ENCODE measurements at regions not wholly inside any gene's neighbourhood (a gene's known extent, or its start where the extent isn't known, plus 50 kb on each side); places are given as distances from the start of the nearest gene placed in this dataset.

DNA sequence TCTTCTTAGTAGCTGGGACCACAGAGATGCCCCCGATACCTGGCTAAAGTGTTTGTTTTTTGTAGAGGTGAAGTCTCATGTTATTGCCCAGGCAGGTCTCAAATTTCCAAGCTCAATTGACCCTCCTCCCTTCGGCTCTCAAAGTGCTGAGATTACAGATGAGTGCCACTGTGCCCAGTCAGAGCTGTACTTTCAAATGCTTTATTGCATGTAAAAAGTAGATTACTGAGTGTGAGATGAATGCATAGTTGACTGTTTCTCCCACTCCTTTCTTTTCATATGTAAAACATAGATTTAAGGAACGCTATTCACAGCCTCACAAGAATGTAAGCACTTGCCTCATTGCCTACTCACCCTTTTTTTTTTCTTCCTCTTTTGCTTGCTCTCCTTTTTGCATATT is 984.4 kb upstream of the PABPC4L start:
- H3K36me3 ChIP-seq (replicated peaks) = no peaks in the 10 kb centered on the region
- in situ Hi-C loops (cut with HindIII; ENCODE audit: low pct_ligation_motif_present, low sequenced_read_pairs) = no loop called here
- H3K27ac ChIP-seq = no peak overlapping the region
- TF ChIP-seq CTCF (IDR thresholded peaks at IDR 0.05; ENCODE audit: low read depth, low read length, missing control alignments) = no peak
- no peaks in the 10 kb centered on the region for H3K27me3 ChIP-seq (replicated peaks)
- H3K4me3 ChIP-seq (ENCODE audit: low read depth, low read length) = no peak overlapping the region
- no peak for DNase-seq

DNA sequence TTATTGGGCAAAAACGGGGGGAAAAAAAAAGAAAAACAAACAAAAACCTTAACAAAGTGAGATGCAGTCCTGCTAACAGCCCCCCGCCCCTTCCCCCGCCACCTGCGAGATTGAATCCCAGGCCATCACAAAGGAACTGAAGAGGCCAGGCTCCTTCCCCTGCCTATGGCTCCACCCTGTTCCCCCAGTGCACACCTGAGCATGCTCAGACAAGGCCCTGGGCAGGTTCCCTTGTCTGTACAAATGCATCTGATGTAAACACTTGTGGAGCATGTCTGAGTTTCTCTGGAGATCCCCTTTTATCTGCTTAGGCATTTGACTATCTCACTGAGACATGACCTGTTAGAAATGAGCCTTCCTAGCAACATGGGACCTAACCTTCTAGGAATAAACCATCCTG is 983.7 kb upstream of the PABPC4L start:
- H3K27ac ChIP-seq = no peak overlapping the region
- H3K27me3 ChIP-seq (replicated peaks) = no peaks in the 10 kb centered on the region
- in situ Hi-C loops (cut with HindIII; ENCODE audit: low pct_ligation_motif_present, low sequenced_read_pairs) = no loop called here

GRCh38 chr4:135184715-135185114 is 983.1 kb upstream of the PABPC4L start:
- in situ Hi-C loops (cut with HindIII; ENCODE audit: low pct_ligation_motif_present, low sequenced_read_pairs) = no loop called here
- Histone ChIP-seq H3K27ac (no peak overlapping the region), H3K27me3 (replicated peaks) (no peaks in the 10 kb centered on the region), H3K36me3 (replicated peaks) (no peaks in the 10 kb centered on the region), H3K4me3 (ENCODE audit: low read depth, low read length) (no peak overlapping the region)
- DNase-seq = no peak
- no peak for TF ChIP-seq CTCF (IDR thresholded peaks at IDR 0.05; ENCODE audit: low read depth, low read length, missing control alignments)

More for the DNA sequence above, 983.7 kb upstream of the PABPC4L start:
- no peak for DNase-seq
- TF ChIP-seq CTCF (IDR thresholded peaks at IDR 0.05; ENCODE audit: low read depth, low read length, missing control alignments) = no peak
- Histone ChIP-seq H3K36me3 (replicated peaks) (no peaks in the 10 kb centered on the region), H3K4me3 (ENCODE audit: low read depth, low read length) (no peak overlapping the region)

- TF ChIP-seq CTCF (IDR thresholded peaks at IDR 0.05; ENCODE audit: low read depth, low read length, missing control alignments) = no peak
- no peaks in the 10 kb centered on the region for H3K27me3 ChIP-seq (replicated peaks)
- in situ Hi-C loops (cut with HindIII; ENCODE audit: low pct_ligation_motif_present, low sequenced_read_pairs) = no loop called here
- H3K27ac ChIP-seq = no peak overlapping the region
- H3K4me3 ChIP-seq (ENCODE audit: low read depth, low read length) = no peak overlapping the region
- peak; percentile 6 for DNase-seq
- no peaks in the 10 kb centered on the region for H3K36me3 ChIP-seq (replicated peaks)
These were observed 975.7 kb upstream of the PABPC4L start for GRCh38 chr4:135177321-135177720.

DNA sequence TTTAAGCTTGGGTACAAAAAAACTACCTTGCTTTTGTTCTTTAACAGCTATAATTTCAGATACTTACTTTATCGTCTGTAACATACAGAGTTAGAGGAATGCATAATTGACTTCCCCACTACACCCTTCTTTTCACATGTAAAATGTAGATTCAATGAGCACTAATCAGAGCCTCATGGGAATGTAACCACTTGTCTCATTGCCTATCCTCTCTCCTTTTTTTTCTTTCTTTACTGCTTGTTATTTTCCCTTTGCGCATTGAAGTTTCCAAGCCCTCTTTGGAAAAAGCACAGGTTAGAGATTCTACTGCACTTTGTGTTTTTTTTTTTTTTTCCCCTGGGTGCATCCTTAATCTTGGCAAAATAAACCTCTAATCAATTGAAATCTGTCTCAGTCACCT is 965.1 kb upstream of the PABPC4L start:
- no peaks in the 10 kb centered on the region for H3K27me3 ChIP-seq (replicated peaks)
- no peak overlapping the region for H3K4me3 ChIP-seq (ENCODE audit: low read depth, low read length)
- H3K27ac ChIP-seq = no peak overlapping the region
- in situ Hi-C loops (cut with HindIII; ENCODE audit: low pct_ligation_motif_present, low sequenced_read_pairs) = no loop called here
- no peak for DNase-seq
- no peak for TF ChIP-seq CTCF (IDR thresholded peaks at IDR 0.05; ENCODE audit: low read depth, low read length, missing control alignments)
- no peaks in the 10 kb centered on the region for H3K36me3 ChIP-seq (replicated peaks)

DNA sequence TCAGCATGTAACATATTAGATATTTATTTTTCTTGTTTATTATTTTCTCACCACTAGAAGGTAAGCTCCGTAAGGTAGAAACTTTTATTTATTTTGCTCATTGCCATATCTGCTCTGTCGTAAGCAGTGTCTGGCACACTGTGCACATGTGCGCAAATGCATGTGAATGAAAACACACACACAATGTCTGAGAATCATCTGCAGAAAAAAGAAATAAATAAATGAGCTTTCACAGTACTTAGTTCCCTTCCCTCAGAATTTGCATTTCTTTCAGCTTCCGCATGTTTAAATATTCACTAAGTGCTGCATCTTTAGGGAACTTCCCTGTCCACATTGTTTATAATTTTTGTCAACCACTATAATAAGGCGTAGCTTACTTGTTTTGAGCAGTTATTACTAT is 963.0 kb upstream of the PABPC4L start:
- Histone ChIP-seq H3K36me3 (replicated peaks) (no peaks in the 10 kb centered on the region), H3K27ac (no peak overlapping the region), H3K4me3 (ENCODE audit: low read depth, low read length) (no peak overlapping the region), H3K27me3 (replicated peaks) (no peaks in the 10 kb centered on the region)
- in situ Hi-C loops (cut with HindIII; ENCODE audit: low pct_ligation_motif_present, low sequenced_read_pairs) = no loop called here
- DNase-seq = no peak
- TF ChIP-seq CTCF (IDR thresholded peaks at IDR 0.05; ENCODE audit: low read depth, low read length, missing control alignments) = no peak
